ENCODE measurements at regions not wholly inside any gene's neighbourhood (a gene's known extent, or its start where the extent isn't known, plus 50 kb on each side); places are given as distances from the start of the nearest gene placed in this dataset.

DNA sequence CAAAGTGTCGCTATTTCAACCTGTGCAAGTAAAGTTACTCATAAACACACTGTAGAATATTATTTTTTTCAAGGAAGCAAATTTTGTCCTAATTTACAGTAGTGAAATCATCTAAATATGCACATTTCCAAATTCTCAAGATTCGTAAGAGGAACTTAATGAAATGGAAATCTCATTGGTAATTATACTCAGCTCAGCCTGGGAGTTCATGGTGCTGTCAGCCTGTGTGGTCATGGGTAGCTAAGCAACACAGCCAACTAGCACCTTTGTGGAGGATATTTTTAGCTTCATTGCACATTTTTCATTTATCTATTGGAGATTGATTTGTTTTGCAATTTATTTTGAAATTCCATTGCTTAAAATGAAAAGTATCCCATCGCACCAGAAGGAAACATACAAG, 975.7 kb upstream of the ZEB2 start:
- no peaks in the 10 kb centered on the region for H3K9me3 ChIP-seq (ENCODE audit: control insufficient read depth, low read length)
- no peak overlapping the region for H3K9ac ChIP-seq
- H3K27me3 ChIP-seq (ENCODE audit: control insufficient read depth, insufficient read depth, low read length), result no peaks in the 10 kb centered on the region
- no peak overlapping the region for H3K4me2 ChIP-seq (ENCODE audit: low read length)
- H2AFZ ChIP-seq, result no peak overlapping the region
- no peak overlapping the region for H3K4me3 ChIP-seq (ENCODE audit: low read depth, low read length)
- no peaks in the 10 kb centered on the region for H3K79me2 ChIP-seq
- no peak for TF ChIP-seq CTCF (IDR thresholded peaks at IDR 0.05)
- no peak overlapping the region for H3K27ac ChIP-seq
- no peaks in the 10 kb centered on the region for H3K4me1 ChIP-seq
- no peaks in the 10 kb centered on the region for H3K36me3 ChIP-seq (ENCODE audit: control insufficient read depth, insufficient read depth, low read length)

DNA sequence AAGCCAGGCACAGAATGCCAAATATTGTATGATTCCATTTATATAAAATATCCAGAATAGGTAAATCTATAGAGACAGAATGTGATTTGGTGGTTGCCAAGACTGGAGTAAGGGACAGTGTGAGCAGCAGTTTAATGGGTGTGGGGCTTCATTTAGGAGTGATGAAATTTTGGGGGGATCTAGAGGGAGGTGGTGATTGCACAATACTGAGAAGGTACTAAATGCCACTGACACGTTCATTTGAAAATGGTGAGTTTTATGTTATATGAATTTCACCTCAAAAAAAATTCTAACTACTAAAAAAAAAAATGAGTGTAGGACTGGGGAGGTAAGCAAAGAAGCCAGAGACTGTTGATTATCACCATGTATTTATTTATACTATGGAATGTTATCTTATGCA, 974.5 kb upstream of the ZEB2 start:
- Histone ChIP-seq H3K9ac (no peak overlapping the region), H2AFZ (no peak overlapping the region), H3K79me2 (no peaks in the 10 kb centered on the region), H3K4me2 (ENCODE audit: low read length) (no peak overlapping the region), H3K4me1 (no peaks in the 10 kb centered on the region), H3K27me3 (ENCODE audit: control insufficient read depth, insufficient read depth, low read length) (no peaks in the 10 kb centered on the region), H3K27ac (no peak overlapping the region), H3K4me3 (ENCODE audit: low read depth, low read length) (no peak overlapping the region), H3K36me3 (ENCODE audit: control insufficient read depth, insufficient read depth, low read length) (no peaks in the 10 kb centered on the region), H3K9me3 (ENCODE audit: control insufficient read depth, low read length) (no peaks in the 10 kb centered on the region)
- no peak for TF ChIP-seq CTCF (IDR thresholded peaks at IDR 0.05)

DNA sequence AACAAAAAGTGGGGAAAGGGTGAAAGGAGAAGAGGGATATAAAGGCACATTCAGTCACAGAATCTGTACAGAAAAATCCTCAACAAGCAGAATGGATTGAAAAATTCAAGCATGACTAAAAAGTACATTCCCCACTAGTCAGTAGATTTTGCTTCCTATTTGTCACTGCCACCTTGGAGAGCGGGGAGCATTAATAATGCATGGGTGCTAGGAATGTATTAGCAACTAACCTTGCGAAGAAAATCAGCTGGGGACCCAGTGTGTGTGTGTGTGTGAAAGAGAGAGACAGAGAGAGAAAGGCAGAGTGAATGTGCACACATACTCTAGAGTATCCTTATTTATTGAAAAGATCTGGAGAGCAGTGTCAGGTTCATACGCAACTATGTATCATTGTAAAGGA, 968.7 kb upstream of the ZEB2 start:
- TF ChIP-seq CTCF (IDR thresholded peaks at IDR 0.05), result no peak
- H3K36me3 ChIP-seq (ENCODE audit: control insufficient read depth, insufficient read depth, low read length), result no peaks in the 10 kb centered on the region

DNA sequence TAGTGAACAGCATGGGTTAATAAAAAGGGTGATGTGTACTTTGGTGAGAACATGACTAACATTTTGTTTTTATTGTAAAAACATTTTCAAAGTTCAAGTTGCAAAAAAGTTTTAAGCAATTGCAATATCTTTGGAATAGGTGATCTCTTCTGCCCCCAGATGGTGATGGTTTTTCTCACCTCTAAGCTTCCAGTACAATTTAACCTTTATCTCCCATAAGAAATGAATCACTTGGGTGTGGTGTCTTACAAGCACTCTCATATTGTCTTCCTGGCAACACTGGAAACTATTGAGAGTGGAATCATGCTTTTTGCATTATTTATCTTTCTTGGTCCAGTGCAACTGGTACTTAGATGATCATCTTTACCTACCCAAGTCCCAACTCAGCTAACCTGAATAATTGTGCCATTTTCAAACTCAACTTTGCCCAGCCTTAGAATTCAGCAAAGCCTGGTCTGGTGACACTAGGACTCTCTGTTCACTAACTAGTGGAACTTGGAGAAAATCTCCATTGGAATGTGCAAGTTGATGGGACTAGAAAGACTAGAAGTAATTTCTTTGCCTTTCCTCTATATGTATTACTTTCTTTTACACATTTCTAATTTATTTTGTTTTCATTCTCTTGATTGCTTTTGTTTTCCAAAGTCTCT, 964.7 kb upstream of the ZEB2 start:
- Histone ChIP-seq H3K27me3 (ENCODE audit: control insufficient read depth, insufficient read depth, low read length) (no peaks in the 10 kb centered on the region), H3K27ac (no peak overlapping the region), H3K4me3 (ENCODE audit: low read depth, low read length) (no peak overlapping the region), H3K36me3 (ENCODE audit: control insufficient read depth, insufficient read depth, low read length) (no peaks in the 10 kb centered on the region), H3K9ac (no peak overlapping the region), H3K4me2 (ENCODE audit: low read length) (no peak overlapping the region), H3K79me2 (no peaks in the 10 kb centered on the region), H2AFZ (no peak overlapping the region), H3K4me1 (no peaks in the 10 kb centered on the region), H3K9me3 (ENCODE audit: control insufficient read depth, low read length) (no peaks in the 10 kb centered on the region)
- TF ChIP-seq CTCF (IDR thresholded peaks at IDR 0.05), result no peak

More for the DNA sequence above, 968.7 kb upstream of the ZEB2 start:
- Histone ChIP-seq H3K9me3 (ENCODE audit: control insufficient read depth, low read length) (no peaks in the 10 kb centered on the region), H3K4me3 (ENCODE audit: low read depth, low read length) (no peak overlapping the region), H3K4me2 (ENCODE audit: low read length) (no peak overlapping the region), H2AFZ (no peak overlapping the region), H3K4me1 (no peaks in the 10 kb centered on the region), H3K79me2 (no peaks in the 10 kb centered on the region), H3K27me3 (ENCODE audit: control insufficient read depth, insufficient read depth, low read length) (no peaks in the 10 kb centered on the region), H3K9ac (no peak overlapping the region), H3K27ac (no peak overlapping the region)

GRCh38 chr2:145483854-145484253, 963.9 kb upstream of the ZEB2 start:
- no peak overlapping the region for H3K9ac ChIP-seq
- H3K4me1 ChIP-seq, result no peaks in the 10 kb centered on the region
- H3K4me3 ChIP-seq (ENCODE audit: low read depth, low read length), result no peak overlapping the region
- H3K27me3 ChIP-seq (ENCODE audit: control insufficient read depth, insufficient read depth, low read length), result no peaks in the 10 kb centered on the region
- H2AFZ ChIP-seq, result no peak overlapping the region
- no peaks in the 10 kb centered on the region for H3K79me2 ChIP-seq
- no peaks in the 10 kb centered on the region for H3K36me3 ChIP-seq (ENCODE audit: control insufficient read depth, insufficient read depth, low read length)
- H3K9me3 ChIP-seq (ENCODE audit: control insufficient read depth, low read length), result no peaks in the 10 kb centered on the region
- no peak overlapping the region for H3K4me2 ChIP-seq (ENCODE audit: low read length)
- no peak for TF ChIP-seq CTCF (IDR thresholded peaks at IDR 0.05)
- no peak overlapping the region for H3K27ac ChIP-seq

Data from parathyroid adenoma (tissue), 2 donors.